ENCODE measurements at regions not wholly inside any gene's neighbourhood (a gene's known extent, or its start where the extent isn't known, plus 50 kb on each side); places are given as distances from the start of the nearest gene placed in this dataset.

- H2AK5ac ChIP-seq (ENCODE audit: low read depth, low read length): no peak overlapping the region
- no peak overlapping the region for H2BK120ac ChIP-seq (replicated peaks; ENCODE audit: low read depth, low read length)
- H3K79me1 ChIP-seq (ENCODE audit: low read depth, low read length): no peaks in the 10 kb centered on the region
- no peaks in the 10 kb centered on the region for H3K27me3 ChIP-seq (replicated peaks in 1 of 4; ENCODE audit: control insufficient read depth in 3 of 4, extremely low read depth in 1 of 4, insufficient read depth in 3 of 4, low read length in 3 of 4)
- H3K4me2 ChIP-seq (ENCODE audit: insufficient read depth in 1 of 2, low read depth in 2 of 2, low read length in 2 of 2): no peak overlapping the region
- no peak overlapping the region for H3K14ac ChIP-seq (ENCODE audit: insufficient read length)
- H2BK20ac ChIP-seq (ENCODE audit: low read length): no peak overlapping the region
- TF ChIP-seq ATF3 (IDR thresholded peaks at IDR 0.05; ENCODE audit: insufficient read depth, low read depth, low read length) (no peak), BCL11A (IDR thresholded peaks at IDR 0.05; ENCODE audit: low read depth in 2 of 2, low read length in 2 of 2) (no peak), CEBPB (IDR thresholded peaks at IDR 0.05; ENCODE audit: low read depth, low read length) (no peak), NRF1 (IDR thresholded peaks at IDR 0.05; ENCODE audit: low read depth, low read length) (no peak), RBBP5 (IDR thresholded peaks at IDR 0.05; ENCODE audit: borderline replicate concordance, low read depth, low read length) (no peak), POU5F1 (IDR thresholded peaks at IDR 0.05; ENCODE audit: low read depth, low read length) (no peak)
- H3K23me2 ChIP-seq (ENCODE audit: low read depth, low read length): no peaks in the 10 kb centered on the region
- H2BK12ac ChIP-seq (ENCODE audit: low read depth, low read length): no peak overlapping the region
- no peak overlapping the region for H2BK15ac ChIP-seq (ENCODE audit: low read length)
- ChIA-PET CTCF (ENCODE audit: partially characterized antibody) (interaction anchor here (0.5 kb wide), 1 partner anchor 71 kb away, joined by 3 read pairs; no protein-coding TSS in a partner anchor), POLR2A (ENCODE audit: partially characterized antibody) (no interaction called here)
- no peak overlapping the region for H4K8ac ChIP-seq (ENCODE audit: extremely low read depth, insufficient read depth, low read length)
- H2BK5ac ChIP-seq (ENCODE audit: low read depth, low read length): no peak overlapping the region
- H3K4me1 ChIP-seq (replicated peaks in 1 of 4; ENCODE audit: control insufficient read depth in 3 of 4, insufficient read depth in 4 of 4, low read length in 3 of 4): no peaks in the 10 kb centered on the region
- H3K79me2 ChIP-seq (ENCODE audit: control insufficient read depth in 1 of 2, insufficient read depth in 2 of 2, low read length in 2 of 2): no peaks in the 10 kb centered on the region
- FAIRE-seq (no peak), DNase-seq (ENCODE audit: low read depth in 1 of 2, low spot score in 2 of 2) (no peak)
- no peaks in the 10 kb centered on the region for H4K20me1 ChIP-seq (replicated peaks in 1 of 2; ENCODE audit: control insufficient read depth in 1 of 2, insufficient read depth in 2 of 2, low read length in 2 of 2)
- H3K36me3 ChIP-seq (ENCODE audit: control insufficient read depth in 2 of 4, insufficient read depth in 4 of 4, low read length in 3 of 4): no peaks in the 10 kb centered on the region
- no peak overlapping the region for H2AFZ ChIP-seq (ENCODE audit: low read length)
- H3K23ac ChIP-seq (ENCODE audit: insufficient read length): no peak overlapping the region
- H4K5ac ChIP-seq (ENCODE audit: insufficient read length, low read depth, low read length): no peak overlapping the region
- H3K56ac ChIP-seq (replicated peaks; ENCODE audit: insufficient read length, low read depth, low read length): no peak overlapping the region
- 95% methylated on average over 4 of the region's 4 CpGs; no CpG with 5 or more reads in 1 of the 2 experiments for WGBS, 2 experiments (ENCODE audit: extremely low coverage in 1 of 2, insufficient coverage in 1 of 2, insufficient read length in 1 of 2, insufficient replicate concordance in 2 of 2, low coverage in 1 of 2, low lambda C conversion rate in 2 of 2, missing lambda C conversion rate in 1 of 2)
- no peak overlapping the region for H3K27ac ChIP-seq (ENCODE audit: low read depth, low read length)
- no peak overlapping the region for H3K18ac ChIP-seq (ENCODE audit: extremely low read depth, low read length)
- no peak overlapping the region for H4K91ac ChIP-seq (replicated peaks; ENCODE audit: insufficient read length, low read length)
- no peak overlapping the region for H3K9ac ChIP-seq (replicated peaks in 1 of 4; ENCODE audit: extremely low read depth in 1 of 4, low read depth in 3 of 4, low read length in 3 of 4)
- no peak overlapping the region for H3K4me3 ChIP-seq (ENCODE audit: extremely low read depth in 1 of 4, insufficient read depth in 2 of 4, low read depth in 3 of 4, low read length in 4 of 4)
- no peak overlapping the region for H3K4ac ChIP-seq (replicated peaks; ENCODE audit: insufficient read length, low read depth, low read length)
- H3K9me3 ChIP-seq (ENCODE audit: insufficient read depth in 2 of 2, low read depth in 1 of 2, low read length in 1 of 2): no peaks in the 10 kb centered on the region
Measured at GRCh38 chr3:3383461-3383860, 204.0 kb upstream of the CRBN start.

Data from H1 (cell line).